MM.1S (cell line): ENCODE measurements at regions not wholly inside any gene's neighbourhood (a gene's known extent, or its start where the extent isn't known, plus 50 kb on each side); places are given as distances from the start of the nearest gene placed in this dataset.

Experiments
- DNase-seq: peaks from one replicate; pipeline ENCODE4 v3.0.0-alpha.2; 2015
- H2AFZ ChIP-seq: fragments of 300-600 bp; sonication (generic); 2 replicates; pipeline ENCODE4 v1.6.0; 2016; ENCODE audit warnings: antibody characterized with exemption, low read length
- H3F3A ChIP-seq: fragments of 300-600 bp; sonication (generic); 2 replicates; pipeline ENCODE4 v1.6.1; 2016; ENCODE audit warnings: mild to moderate bottlenecking, antibody characterized with exemption, low read length, moderate library complexity, mixed read lengths; ENCODE audit not compliant: insufficient read depth
- H3K27ac ChIP-seq: fragments of 300-600 bp; sonication (generic); 2 replicates; pipeline ENCODE4 v1.5.1; 2016; ENCODE audit warnings: mild to moderate bottlenecking, low read length
- H3K27me3 ChIP-seq: fragments of 300-600 bp; sonication (generic); replicated peaks from 2 replicates; pipeline ENCODE4 v1.6.0; 2016; ENCODE audit warnings: low read length; ENCODE audit not compliant: insufficient read depth
- H3K36me3 ChIP-seq: fragments of 300-600 bp; sonication (generic); replicated peaks from 2 replicates; pipeline ENCODE4 v1.6.1; 2016; ENCODE audit warnings: mild to moderate bottlenecking, low read length, mixed read lengths; ENCODE audit not compliant: insufficient read depth
- H3K4me1 ChIP-seq: fragments of 300-600 bp; sonication (generic); 2 replicates; pipeline ENCODE4 v1.6.1; 2016; ENCODE audit warnings: low read length, mixed read lengths
- H3K4me2 ChIP-seq: fragments of 300-600 bp; sonication (generic); 2 replicates; pipeline ENCODE4 v1.6.0; 2016; ENCODE audit warnings: low read depth, low read length
- H3K4me3 ChIP-seq: fragments of 300-600 bp; sonication (generic); 2 replicates; pipeline ENCODE4 v1.5.1; 2016; ENCODE audit warnings: low read length, mixed read lengths
- H3K79me2 ChIP-seq: fragments of 300-600 bp; sonication (generic); 2 replicates; pipeline ENCODE4 v1.6.1; 2016; ENCODE audit warnings: mixed run types, low read length, mixed read lengths
- H3K9ac ChIP-seq: fragments of 300-600 bp; sonication (generic); 2 replicates; pipeline ENCODE4 v1.6.1; 2016; ENCODE audit warnings: low read length, mixed read lengths
- H3K9me2 ChIP-seq: fragments of 300-600 bp; sonication (generic); replicated peaks from 2 replicates; pipeline ENCODE4 v1.6.1; 2016; ENCODE audit warnings: mild to moderate bottlenecking, low read length, mixed read lengths; ENCODE audit not compliant: insufficient read depth
- H3K9me3 ChIP-seq: fragments of 300-600 bp; sonication (generic); replicated peaks from 2 replicates; pipeline ENCODE4 v1.6.1; 2016; ENCODE audit warnings: mild to moderate bottlenecking, low read length, mixed read lengths; ENCODE audit not compliant: insufficient read depth
- H4K20me1 ChIP-seq: fragments of 300-600 bp; sonication (generic); 2 replicates; pipeline ENCODE4 v1.6.1; 2016; ENCODE audit warnings: mild to moderate bottlenecking, low read length, moderate library complexity, mixed read lengths; ENCODE audit not compliant: insufficient read depth
- EZH2 ChIP-seq: fragments of 300-600 bp; sonication (generic); optimal IDR thresholded peaks from 2 replicates; pipeline ENCODE3; 2017; ENCODE audit warnings: low read depth, mild to moderate bottlenecking, antibody characterized with exemption, low read length, mixed read lengths
- EZH2phosphoT487 ChIP-seq: fragments of 300-600 bp; sonication (generic); IDR thresholded peaks from 2 replicates; pipeline ENCODE4 v1.6.1; 2018; ENCODE audit warnings: antibody characterized with exemption, low read length
- TF ChIP-seq, protein P1 (sequence below): fragments of 300-600 bp; sonication (generic); IDR thresholded peaks from 2 replicates; pipeline ENCODE4 v1.5.1; 2016; ENCODE audit warnings: antibody characterized with exemption, low read length, mixed read lengths

DNA sequence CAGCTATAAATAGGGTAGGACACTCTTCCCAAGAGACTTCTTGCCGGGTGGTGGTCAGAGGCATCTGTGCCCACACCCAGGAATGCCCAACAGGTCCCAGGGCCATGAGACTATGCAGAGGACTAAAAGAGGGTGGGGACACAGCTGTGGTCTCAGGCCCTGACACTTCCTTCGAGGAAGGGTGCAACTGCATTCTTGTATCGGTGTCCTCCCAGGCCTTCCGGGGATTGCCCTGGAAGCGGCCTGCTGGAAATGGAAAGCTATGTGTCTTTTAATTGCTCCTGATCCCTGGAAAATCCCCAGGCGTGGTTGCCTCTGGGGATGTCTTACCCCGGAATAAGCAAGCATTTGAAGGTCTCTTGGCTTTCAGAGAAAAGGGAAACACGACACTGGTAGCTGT lies 176.7 kb downstream of the SOX11 start:
- no peak overlapping the region for H3K9ac ChIP-seq
- DNase-seq: no peak
- H2AFZ ChIP-seq: no peak overlapping the region
- H3K4me3 ChIP-seq: no peak overlapping the region
- H3K4me2 ChIP-seq: no peak overlapping the region
- no peaks in the 10 kb centered on the region for H3F3A ChIP-seq
- H3K9me2 ChIP-seq: no peaks in the 10 kb centered on the region
- no peaks in the 10 kb centered on the region for H3K36me3 ChIP-seq
- TF ChIP-seq, protein P1, sequence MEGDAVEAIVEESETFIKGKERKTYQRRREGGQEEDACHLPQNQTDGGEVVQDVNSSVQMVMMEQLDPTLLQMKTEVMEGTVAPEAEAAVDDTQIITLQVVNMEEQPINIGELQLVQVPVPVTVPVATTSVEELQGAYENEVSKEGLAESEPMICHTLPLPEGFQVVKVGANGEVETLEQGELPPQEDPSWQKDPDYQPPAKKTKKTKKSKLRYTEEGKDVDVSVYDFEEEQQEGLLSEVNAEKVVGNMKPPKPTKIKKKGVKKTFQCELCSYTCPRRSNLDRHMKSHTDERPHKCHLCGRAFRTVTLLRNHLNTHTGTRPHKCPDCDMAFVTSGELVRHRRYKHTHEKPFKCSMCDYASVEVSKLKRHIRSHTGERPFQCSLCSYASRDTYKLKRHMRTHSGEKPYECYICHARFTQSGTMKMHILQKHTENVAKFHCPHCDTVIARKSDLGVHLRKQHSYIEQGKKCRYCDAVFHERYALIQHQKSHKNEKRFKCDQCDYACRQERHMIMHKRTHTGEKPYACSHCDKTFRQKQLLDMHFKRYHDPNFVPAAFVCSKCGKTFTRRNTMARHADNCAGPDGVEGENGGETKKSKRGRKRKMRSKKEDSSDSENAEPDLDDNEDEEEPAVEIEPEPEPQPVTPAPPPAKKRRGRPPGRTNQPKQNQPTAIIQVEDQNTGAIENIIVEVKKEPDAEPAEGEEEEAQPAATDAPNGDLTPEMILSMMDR: no peak
- TF ChIP-seq EZH2 (no peak), EZH2phosphoT487 (no peak)
- H3K4me1 ChIP-seq: no peaks in the 10 kb centered on the region
- no peak overlapping the region for H3K27ac ChIP-seq
- H3K79me2 ChIP-seq: no peaks in the 10 kb centered on the region
- no peaks in the 10 kb centered on the region for H3K9me3 ChIP-seq
- H3K27me3 ChIP-seq: no peaks in the 10 kb centered on the region
- H4K20me1 ChIP-seq: no peaks in the 10 kb centered on the region

DNA sequence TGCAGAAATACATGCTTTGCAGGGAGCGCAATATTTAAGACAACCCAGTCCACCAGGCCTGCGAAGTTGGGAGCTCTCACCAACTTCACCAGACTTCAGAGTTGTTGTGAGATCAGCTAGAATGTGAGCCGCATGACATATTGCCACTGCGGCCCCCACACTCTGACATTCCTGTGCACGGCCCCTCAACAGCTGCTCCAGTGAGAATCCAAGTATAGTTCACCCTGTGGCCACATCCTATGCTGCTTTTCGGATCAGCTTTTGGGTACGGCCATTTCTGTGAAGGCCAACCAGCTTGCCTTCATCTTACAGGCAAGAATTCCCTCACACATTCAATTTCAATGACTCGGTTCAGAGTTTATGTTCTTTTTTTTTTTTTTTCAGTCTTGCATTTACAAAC lies 177.8 kb downstream of the SOX11 start:
- Histone ChIP-seq H3K4me3 (no peak overlapping the region), H3K9ac (no peak overlapping the region), H3K36me3 (no peaks in the 10 kb centered on the region), H3F3A (no peaks in the 10 kb centered on the region), H3K79me2 (no peaks in the 10 kb centered on the region), H3K9me3 (no peaks in the 10 kb centered on the region), H3K27me3 (no peaks in the 10 kb centered on the region), H3K27ac (no peak overlapping the region), H3K4me1 (no peaks in the 10 kb centered on the region), H3K4me2 (no peak overlapping the region), H4K20me1 (no peaks in the 10 kb centered on the region), H3K9me2 (no peaks in the 10 kb centered on the region), H2AFZ (no peak overlapping the region)
- no peak for TF ChIP-seq EZH2
- TF ChIP-seq, protein P1: no peak
- no peak for TF ChIP-seq EZH2phosphoT487
- DNase-seq: no peak

DNA sequence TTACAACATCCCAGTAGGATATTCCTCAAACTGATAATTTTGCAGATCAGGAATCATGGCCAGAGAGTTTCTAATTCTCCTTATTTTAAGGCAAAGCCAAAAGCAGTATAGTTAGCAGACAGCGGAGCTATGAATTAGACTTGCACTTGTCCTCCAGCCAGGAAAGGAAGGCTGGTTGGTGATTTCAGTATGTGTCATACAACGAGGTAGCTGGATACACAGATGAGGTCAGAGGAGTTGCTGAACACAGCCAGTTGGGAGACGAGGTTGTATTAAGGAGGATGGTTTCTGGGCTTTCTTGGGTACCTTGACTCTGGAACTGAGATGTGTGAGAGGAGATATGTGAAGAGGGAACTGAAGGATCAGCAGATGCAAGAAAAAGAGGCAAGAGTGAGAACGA lies 185.2 kb downstream of the SOX11 start:
- H3K4me3 ChIP-seq: no peak overlapping the region
- no peak overlapping the region for H3K4me2 ChIP-seq
- no peak overlapping the region for H2AFZ ChIP-seq
- TF ChIP-seq EZH2phosphoT487: no peak
- TF ChIP-seq EZH2: no peak
- TF ChIP-seq, protein P1: no peak
- no peak overlapping the region for H3K27ac ChIP-seq
- no peak overlapping the region for H3K9ac ChIP-seq
- H3K27me3 ChIP-seq: no peaks in the 10 kb centered on the region
- H3F3A ChIP-seq: no peaks in the 10 kb centered on the region
- no peaks in the 10 kb centered on the region for H3K4me1 ChIP-seq
- H3K9me2 ChIP-seq: no peaks in the 10 kb centered on the region
- no peak for DNase-seq
- no peaks in the 10 kb centered on the region for H4K20me1 ChIP-seq
- no peaks in the 10 kb centered on the region for H3K36me3 ChIP-seq
- H3K79me2 ChIP-seq: no peaks in the 10 kb centered on the region
- H3K9me3 ChIP-seq: no peaks in the 10 kb centered on the region
